IPS-20b (cell line): ENCODE measurements at regions not wholly inside any gene's neighbourhood (a gene's known extent, or its start where the extent isn't known, plus 50 kb on each side); places are given as distances from the start of the nearest gene placed in this dataset.

Experiments
- H3K27ac ChIP-seq: one replicate; pipeline ENCODE4 v1.5.1; 2013; ENCODE audit warnings: low read length
- H3K27me3 ChIP-seq: 2 replicates; pipeline ENCODE4 v1.6.1; 2013; ENCODE audit warnings: mild to moderate bottlenecking, low read length, inconsistent platforms; ENCODE audit not compliant: insufficient read depth
- H3K36me3 ChIP-seq: 2 replicates; pipeline ENCODE4 v1.6.1; 2013; ENCODE audit warnings: low read depth, mild to moderate bottlenecking, inconsistent platforms, low read length, moderate library complexity; ENCODE audit not compliant: insufficient read depth
- H3K4me1 ChIP-seq: 2 replicates; pipeline ENCODE4 v1.6.1; 2013; ENCODE audit warnings: mild to moderate bottlenecking, control low read depth, inconsistent platforms, low read length, moderate library complexity; ENCODE audit not compliant: insufficient read depth
- H3K4me3 ChIP-seq: 2 replicates; pipeline ENCODE4 v1.5.1; 2013; ENCODE audit warnings: mild to moderate bottlenecking, low read length, inconsistent platforms
- H3K9ac ChIP-seq: 2 replicates; pipeline ENCODE4 v1.6.1; 2013; ENCODE audit warnings: low read depth, mild to moderate bottlenecking, inconsistent platforms, low read length, moderate library complexity
- H3K9me3 ChIP-seq: 2 replicates; pipeline ENCODE4 v1.6.1; 2013; ENCODE audit warnings: mild to moderate bottlenecking, low read depth, low read length, inconsistent platforms; ENCODE audit not compliant: insufficient read depth

DNA sequence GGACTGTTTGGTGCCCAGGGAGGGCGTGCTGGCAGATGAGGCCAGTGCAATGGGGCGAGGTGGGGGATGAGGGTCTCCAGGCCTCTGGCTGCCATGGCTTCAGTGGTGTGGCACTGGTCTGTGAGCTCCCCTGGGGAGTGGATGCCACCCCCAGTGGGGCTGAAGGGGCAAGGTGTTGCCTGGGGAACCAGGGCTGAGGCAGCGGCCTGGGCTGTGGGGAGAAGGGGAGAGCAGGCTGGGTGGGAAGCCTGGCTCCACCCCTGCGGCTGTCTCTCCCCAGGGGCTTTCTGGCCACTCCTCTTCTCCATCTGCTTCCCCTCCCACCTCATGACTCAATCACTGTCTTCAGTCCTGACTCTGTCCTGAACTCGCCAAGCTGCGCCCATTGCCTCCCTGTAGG lies 88.4 kb upstream of the TLE3 start:
- Histone ChIP-seq H3K9me3 (no peaks in the 10 kb centered on the region), H3K4me1 (no peaks in the 10 kb centered on the region), H3K27ac (no peak overlapping the region), H3K36me3 (no peaks in the 10 kb centered on the region), H3K27me3 (no peaks in the 10 kb centered on the region; the same call in 1 of the 2 replicates), H3K4me3 (no peak overlapping the region), H3K9ac (no peak overlapping the region)

DNA sequence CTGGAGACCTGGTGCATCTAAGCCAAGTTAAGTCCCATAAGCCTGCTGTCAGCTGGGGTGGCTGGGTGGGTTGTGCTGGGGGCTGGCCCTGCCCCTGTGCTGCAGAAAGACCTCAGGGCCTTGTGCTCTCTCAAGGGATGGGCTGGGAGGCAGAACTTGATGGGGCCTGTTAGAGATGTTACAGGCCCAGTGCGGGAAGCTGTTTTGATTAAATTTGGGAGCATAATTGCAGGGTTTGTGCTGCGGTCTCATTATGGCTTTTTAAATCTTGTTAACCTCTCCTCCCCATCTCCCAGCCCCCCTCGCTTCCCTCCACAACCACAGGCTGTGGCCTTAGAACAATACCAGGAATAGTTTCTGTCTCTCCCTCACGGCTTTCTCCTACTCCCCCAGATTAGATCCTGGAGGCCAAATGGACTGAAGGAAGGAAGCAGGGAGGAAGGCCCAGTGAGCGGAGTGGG lies 87.6 kb upstream of the TLE3 start:
- no peak overlapping the region for H3K27ac ChIP-seq
- no peaks in the 10 kb centered on the region for H3K36me3 ChIP-seq
- no peaks in the 10 kb centered on the region for H3K9me3 ChIP-seq
- H3K4me3 ChIP-seq = no peak overlapping the region
- H3K4me1 ChIP-seq = no peaks in the 10 kb centered on the region
- H3K9ac ChIP-seq = no peak overlapping the region
- no peaks in the 10 kb centered on the region; the same call in 1 of the 2 replicates for H3K27me3 ChIP-seq

DNA sequence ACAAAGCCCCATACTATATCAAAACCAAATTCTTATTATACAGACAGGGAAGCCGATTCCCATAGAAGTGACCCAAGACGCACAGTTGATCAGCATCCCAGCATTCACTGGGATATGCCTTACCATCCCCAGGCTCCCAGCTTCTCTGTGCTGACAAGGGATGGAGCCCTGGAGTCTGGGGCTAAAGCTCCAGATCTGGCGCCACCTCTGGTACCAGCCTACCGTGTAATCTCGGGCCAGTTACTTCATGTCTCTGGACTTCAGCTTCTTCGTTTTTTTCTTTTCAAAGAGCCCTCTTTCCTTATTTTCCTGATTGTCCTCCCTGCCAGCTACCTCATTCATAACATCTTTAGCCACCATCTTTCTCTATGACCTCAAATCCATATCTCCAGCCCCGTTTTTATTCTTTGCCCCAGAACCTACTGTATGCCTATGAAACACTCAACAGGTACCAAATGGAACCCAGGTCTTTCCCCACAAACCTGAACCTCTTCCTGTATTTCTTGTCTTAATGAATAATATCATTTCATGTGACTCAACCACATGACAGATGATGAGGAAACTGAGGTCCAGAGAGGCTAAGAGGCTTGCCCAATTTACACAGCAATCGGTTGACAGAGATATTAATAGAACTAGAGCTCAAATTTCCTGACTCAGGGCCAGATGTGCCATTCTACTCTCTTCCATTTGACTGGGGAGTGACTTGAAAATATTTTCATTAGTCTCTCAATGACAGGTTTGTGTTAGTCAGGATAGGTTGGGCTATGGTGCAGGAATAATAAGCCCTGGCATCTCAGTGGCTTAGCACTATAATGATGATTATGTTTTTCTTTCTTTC lies 85.4 kb upstream of the TLE3 start:
- no peak overlapping the region for H3K9ac ChIP-seq
- H3K4me3 ChIP-seq = no peak overlapping the region
- H3K27ac ChIP-seq = no peak overlapping the region
- no peaks in the 10 kb centered on the region for H3K36me3 ChIP-seq
- H3K9me3 ChIP-seq = no peaks in the 10 kb centered on the region
- no peaks in the 10 kb centered on the region for H3K27me3 ChIP-seq
- H3K4me1 ChIP-seq = no peaks in the 10 kb centered on the region

DNA sequence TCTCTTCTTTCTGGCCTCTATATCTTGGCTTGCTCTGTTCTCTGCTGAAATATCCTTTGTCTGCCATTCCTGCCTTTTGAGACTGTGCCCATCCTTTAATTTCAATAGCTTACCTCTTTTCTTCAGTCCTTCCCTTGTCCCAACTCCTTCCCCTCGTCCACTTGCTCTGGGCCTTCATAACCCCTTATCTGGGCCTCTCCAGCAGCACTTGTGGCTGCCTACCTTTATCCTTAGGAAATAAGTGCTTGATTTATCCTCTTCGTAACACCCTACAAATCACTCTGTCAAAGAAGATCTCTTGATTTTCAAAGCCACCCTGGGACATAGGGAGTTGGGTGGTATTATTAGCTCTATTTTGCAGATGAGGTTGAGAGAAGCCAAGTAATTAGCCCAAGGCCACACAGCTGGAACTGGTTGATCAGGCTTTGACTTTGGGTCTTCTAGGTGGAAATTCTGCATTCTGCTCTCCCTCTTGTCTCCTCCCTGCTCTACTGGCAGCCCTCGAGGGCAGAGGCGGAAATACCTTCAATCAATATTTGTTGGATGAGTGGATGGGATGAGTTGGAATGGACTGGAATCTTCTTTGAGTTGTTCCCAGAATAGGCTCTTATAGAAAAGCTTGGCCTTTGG lies 84.0 kb upstream of the TLE3 start:
- no peak overlapping the region for H3K27ac ChIP-seq

DNA sequence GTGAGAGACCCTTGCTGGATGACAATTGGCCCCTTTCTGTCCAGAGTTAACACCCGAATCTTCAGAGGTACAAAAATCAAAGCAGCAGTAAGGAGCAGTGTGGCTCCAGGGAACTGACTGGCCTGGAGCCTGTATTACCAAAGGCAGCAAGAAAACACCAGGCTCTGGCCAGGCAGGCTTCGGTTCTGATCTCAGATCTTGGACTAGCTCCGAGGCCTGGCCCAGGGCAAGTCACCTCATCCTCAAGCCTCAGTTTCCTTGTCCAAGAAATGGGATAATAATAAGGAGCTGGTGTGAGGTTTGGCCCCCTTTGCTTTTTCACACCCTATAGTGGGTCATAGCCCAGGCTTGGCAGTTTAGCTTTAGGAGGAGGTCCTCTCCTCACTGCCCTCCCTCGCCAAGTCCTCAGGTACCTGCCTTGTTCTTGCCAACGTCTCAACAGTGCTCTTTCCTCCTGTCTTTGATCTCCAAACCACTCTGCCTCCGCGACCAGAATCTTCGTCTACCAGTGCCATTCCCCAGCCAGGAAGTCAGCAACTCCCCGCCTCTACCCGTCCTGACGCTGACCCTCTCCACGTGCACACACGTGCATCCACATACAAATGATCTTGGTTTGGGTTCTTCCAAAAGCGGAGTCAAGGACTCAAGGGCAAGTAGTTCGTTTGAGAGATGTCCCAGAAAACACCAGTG lies 82.6 kb upstream of the TLE3 start:
- Histone ChIP-seq H3K27me3 (no peaks in the 10 kb centered on the region), H3K36me3 (no peaks in the 10 kb centered on the region), H3K4me1 (no peaks in the 10 kb centered on the region), H3K4me3 (no peak overlapping the region), H3K9ac (no peak overlapping the region), H3K9me3 (no peaks in the 10 kb centered on the region), H3K27ac (no peak overlapping the region)

More for the DNA sequence above, 84.0 kb upstream of the TLE3 start:
- H3K4me3 ChIP-seq = no peak overlapping the region
- no peaks in the 10 kb centered on the region for H3K27me3 ChIP-seq
- H3K9ac ChIP-seq = no peak overlapping the region
- no peaks in the 10 kb centered on the region for H3K4me1 ChIP-seq
- no peaks in the 10 kb centered on the region for H3K36me3 ChIP-seq
- H3K9me3 ChIP-seq = no peaks in the 10 kb centered on the region

DNA sequence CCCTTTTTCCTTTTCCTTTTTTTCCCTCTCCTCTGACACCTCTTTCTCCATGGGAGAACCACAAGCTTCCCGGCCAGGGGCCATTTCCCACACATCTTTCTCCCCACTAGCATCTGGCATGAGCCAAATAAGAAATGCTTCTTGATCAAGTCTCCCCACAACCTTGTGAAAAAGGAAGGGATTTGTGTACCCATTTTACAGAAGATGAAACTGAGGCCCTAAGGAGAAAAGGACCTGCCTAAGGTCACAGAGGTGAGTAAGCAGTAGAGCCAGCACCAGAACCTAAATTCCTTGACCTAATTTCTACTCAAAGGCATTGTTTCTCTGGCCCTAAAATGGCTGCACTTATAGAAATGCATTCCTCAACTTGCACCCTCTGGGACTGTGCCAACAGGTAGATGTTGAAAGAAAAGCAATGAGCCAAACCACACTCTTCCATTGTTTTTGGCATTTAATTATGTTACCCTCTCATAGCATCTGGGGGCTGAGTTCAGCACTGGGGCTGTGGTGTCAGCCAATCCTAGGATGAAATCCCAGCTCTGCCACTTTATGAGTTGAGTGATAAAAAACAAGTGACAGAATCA lies 81.7 kb upstream of the TLE3 start:
- no peak overlapping the region for H3K9ac ChIP-seq
- H3K27me3 ChIP-seq = no peaks in the 10 kb centered on the region
- H3K4me3 ChIP-seq = no peak overlapping the region
- no peak overlapping the region for H3K27ac ChIP-seq
- H3K9me3 ChIP-seq = no peaks in the 10 kb centered on the region
- H3K4me1 ChIP-seq = no peaks in the 10 kb centered on the region
- no peaks in the 10 kb centered on the region for H3K36me3 ChIP-seq

DNA sequence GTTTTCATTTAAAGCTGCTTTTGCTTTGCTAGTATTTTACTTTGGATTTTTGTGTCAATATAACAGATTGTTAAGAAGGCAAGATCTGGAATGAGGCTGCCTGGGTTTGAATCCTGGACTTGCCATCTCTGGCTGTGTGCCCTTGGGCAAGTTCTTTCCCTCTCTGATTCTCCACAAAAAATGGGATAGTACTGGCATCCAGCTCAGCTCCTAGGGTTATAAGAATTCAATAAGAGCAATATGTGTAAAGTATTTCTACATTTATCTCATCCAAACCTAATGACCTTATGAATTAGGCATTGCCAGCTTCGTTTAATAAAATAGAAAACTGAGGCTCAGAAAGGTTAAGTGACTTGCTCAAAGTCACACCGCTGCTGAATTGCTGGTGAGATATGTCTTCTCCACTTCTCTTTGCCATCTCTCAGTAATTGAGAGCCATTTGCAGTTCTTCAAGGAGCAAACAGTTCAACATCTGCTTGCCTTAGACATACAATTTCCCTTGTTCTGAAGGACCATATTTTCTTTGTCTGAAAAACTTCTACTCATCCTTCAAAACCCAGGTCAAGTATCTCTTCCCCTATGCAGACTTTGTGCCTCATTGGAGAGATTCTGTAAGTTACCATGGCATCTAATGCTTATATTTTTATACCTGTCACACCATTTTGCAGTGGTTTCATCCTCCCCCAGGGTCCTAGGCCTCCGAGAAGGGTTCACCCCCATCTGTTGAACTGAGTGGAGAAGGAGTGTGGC lies 80.8 kb upstream of the TLE3 start:
- H3K36me3 ChIP-seq = no peaks in the 10 kb centered on the region

DNA sequence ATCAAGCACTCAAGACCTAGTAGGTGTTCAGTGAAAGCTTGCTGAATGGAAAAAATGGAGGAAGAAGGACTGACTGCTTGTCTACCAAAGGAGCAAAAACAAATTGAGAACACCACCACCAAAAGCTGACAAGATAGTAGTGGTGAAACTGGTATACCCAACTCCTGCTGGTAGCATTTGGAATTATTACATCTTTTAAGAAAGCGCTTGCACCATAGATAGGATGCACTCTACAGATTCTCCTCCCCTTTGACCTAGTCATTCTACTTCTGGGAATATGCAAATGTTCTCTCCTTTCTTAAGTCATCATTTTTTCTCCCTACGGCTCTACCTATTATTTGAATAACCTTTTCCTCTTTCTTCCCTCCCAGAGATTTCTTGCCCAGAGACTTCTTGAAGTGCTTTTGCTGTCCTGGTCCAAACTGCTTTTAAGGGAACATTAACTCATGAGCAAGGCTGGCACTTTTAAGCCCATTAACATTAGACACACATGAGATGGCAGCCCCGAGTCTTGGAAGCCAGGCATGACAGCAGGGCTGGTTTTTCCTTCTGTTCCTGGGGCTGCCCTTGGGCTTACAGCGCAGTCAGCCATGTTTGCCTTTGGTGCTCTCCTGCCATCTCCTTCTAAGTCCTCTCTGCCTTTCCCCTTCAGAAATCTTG lies 75.0 kb upstream of the TLE3 start:
- Histone ChIP-seq H3K27ac (no peak overlapping the region), H3K36me3 (no peaks in the 10 kb centered on the region), H3K4me3 (no peak overlapping the region), H3K9ac (no peak overlapping the region), H3K4me1 (no peaks in the 10 kb centered on the region), H3K27me3 (no peaks in the 10 kb centered on the region), H3K9me3 (no peaks in the 10 kb centered on the region)

More for the DNA sequence above, 80.8 kb upstream of the TLE3 start:
- H3K4me1 ChIP-seq = no peaks in the 10 kb centered on the region
- H3K9ac ChIP-seq = no peak overlapping the region
- H3K4me3 ChIP-seq = no peak overlapping the region
- no peaks in the 10 kb centered on the region for H3K27me3 ChIP-seq
- H3K27ac ChIP-seq = no peak overlapping the region
- H3K9me3 ChIP-seq = no peaks in the 10 kb centered on the region

DNA sequence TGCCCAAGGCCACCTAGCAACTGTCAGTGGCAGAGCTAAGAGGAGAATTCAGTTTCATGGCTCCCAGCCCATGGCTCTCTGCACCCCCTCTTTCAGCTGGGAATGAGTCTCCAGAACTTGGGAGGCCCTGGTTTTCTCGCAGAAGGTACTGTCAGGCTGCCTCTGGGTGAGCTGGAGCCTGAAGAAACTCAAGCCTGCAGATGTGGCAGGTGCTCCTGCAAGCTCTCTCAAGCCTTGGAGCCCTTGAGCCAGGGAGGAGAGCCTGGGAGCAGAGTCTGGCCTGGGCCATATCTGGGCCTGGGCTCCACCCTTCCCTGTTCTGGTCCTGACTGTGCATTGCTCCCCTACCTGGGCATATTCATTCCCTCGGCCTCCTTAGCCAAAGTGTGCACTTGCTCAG lies 74.4 kb upstream of the TLE3 start:
- H3K9me3 ChIP-seq = no peaks in the 10 kb centered on the region
- H3K9ac ChIP-seq = no peak overlapping the region
- H3K4me3 ChIP-seq = no peak overlapping the region
- H3K36me3 ChIP-seq = no peaks in the 10 kb centered on the region
- H3K27me3 ChIP-seq = no peaks in the 10 kb centered on the region
- H3K27ac ChIP-seq = no peak overlapping the region
- H3K4me1 ChIP-seq = no peaks in the 10 kb centered on the region

DNA sequence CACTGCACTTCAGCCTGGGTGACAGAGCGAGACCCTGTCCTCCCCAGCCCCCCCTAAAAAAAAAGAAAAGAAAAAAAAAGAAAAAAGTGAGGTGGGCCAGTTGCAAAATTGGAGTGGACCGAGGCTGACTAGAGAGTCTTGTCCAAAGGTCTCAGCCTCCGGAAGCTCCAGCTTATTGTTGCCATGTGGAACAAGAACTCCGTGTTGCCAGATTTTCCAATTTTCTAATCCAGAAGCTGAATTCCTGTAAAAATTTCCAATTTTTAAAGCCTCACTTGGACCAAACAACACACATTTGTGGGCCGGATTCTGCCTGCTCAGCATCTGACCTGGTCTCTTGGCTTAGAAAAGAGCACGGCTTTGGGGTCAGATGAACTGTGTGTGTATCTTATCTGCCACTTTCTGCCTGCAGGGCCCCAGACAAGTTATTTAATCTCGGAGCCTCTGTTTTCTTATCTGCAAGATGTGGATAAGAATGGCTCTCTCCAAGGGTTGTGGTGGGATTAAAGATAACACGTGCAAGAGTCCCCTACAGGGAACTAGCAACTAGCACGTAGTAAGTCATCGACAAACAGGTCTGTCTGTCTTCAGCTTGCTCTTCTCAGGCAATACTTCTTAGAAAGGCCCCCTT lies 73.7 kb upstream of the TLE3 start:
- no peaks in the 10 kb centered on the region for H3K9me3 ChIP-seq
- no peak overlapping the region for H3K27ac ChIP-seq
- no peak overlapping the region for H3K9ac ChIP-seq
- no peaks in the 10 kb centered on the region for H3K4me1 ChIP-seq
- H3K36me3 ChIP-seq = no peaks in the 10 kb centered on the region
- H3K27me3 ChIP-seq = no peaks in the 10 kb centered on the region
- H3K4me3 ChIP-seq = no peak overlapping the region
